DMS53 (cell line): ENCODE measurements at regions not wholly inside any gene's neighbourhood (a gene's known extent, or its start where the extent isn't known, plus 50 kb on each side); places are given as distances from the start of the nearest gene placed in this dataset.
A peak's percentile ranks its signal among the peaks of the same experiment; 100 is the strongest.
"Not testable (repeated sequence)": the region's sequence is repeated elsewhere in the genome, so short reads cannot be mapped to it uniquely, and the experiment has no call there.

Source experiments
- DNase-seq: peaks from one replicate; lab custom pipeline; 2025; lab: John Stamatoyannopoulos, UW

DNA sequence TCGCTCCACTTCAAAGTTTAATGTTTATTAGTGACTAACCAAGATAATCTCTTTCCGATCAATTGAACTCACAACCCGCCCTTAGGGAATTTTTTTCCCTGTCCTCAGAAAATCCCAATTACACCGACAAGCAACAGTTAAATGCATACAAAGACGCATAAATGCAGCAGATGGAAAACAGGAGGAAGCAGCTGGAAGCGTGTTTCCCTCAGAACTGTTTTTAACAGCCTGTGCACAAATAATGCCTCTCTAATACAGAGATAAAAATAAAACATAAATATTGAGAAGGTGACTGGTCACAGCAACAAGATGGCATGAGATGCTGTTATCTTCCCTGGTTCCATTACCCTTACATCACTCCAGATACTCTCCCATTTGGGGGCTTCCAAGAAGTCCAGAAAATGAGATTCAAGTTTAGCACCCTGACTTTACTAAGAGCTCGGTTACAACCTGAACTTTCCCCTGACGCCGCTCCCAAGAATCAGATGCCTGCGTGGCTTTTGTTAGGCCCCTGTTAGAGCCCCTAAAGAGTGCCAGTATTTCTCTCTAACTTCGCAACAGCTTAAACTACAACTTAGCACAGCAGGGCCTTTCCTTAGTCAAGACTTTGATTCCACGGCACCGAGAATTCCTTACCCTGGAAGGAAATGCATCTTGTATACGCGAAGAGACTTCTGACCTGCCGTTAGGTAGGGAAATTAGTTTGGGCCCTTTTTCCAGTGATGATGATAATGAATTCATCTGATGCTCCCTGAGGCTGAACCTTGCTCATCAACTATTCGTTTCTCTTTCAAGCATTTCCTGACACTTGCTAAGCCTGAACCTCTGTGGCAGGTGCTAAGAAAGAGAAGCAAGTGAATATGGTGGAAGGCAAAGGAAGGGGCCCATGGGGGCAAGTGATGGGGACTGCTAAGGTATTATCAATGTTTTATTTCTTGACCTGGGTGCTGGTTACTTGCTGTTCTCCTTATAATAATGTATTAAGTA, 137.7 kb upstream of the SMYD2 start:
- peak; percentile 22 for DNase-seq

DNA sequence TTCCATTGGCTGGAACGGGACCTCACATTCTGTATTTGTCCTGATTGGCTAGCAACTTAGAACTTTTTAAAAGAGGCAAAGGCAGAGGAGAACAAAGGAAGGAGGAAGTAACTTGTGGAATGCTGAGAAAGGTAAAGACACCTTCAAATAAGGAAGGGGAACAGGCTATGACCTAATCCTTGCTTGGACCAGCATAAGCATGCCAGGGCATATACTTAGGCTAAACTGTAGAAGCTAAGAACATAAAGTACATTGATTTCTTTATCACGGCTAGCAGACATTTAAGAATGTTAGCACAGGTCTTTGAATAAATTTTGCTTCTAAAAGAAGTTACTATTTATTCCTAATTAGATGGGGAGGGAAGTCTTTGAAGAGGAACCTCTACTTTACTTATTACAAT, 136.4 kb upstream of the SMYD2 start:
- DNase-seq: not testable (repeated sequence)

DNA sequence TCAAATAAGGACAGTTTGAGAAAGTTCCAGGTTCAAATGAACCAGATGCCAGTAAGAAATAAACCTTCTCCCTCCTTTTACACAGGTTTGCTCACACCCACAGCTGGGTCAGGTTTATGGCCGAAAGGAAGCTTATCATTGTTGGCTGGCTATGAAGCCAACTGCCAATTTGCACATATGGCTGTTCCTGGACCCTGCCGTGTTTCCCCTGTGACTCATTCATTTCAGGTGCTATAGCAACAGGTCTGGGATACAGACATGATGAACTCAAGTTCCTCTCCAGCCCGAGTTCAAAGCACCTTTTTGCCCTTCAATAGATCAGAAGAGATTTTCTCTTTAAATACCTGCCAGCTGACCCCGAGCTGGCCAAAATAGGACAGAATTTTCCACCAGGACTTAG, 134.4 kb upstream of the SMYD2 start:
- peak; percentile 94 for DNase-seq

DNA sequence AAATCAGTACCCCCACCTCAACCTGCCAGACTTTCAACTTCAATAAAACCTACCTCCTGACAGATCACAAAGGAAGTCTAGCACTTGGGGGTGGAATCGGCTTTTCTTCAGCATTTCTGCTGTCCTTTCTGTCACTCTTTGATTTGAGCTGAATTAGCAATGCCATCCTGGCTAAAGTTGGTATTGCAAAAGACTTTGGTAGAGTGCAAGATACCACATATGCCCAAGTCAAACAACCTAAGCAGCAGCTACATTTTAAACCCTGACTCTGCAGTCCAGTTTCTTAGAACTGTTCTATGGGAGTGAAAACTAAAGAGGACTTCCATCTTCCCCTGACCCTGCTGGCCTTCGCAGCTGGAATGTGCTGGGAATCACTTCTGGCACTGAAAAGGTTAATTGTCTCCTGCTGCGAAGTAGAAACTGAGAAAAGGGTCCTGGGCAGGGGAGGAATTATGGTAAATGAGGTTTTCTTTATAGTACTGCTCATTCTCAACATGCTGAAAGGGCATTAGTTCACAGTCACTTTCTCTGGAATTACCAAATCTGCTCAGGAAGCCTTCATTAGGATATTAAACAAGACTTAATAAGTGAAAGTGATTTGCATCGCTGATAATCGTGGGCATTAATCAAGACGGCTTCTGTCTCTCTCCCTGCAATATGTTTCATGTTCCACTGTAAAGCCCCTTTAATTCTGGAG, 126.2 kb upstream of the SMYD2 start:
- DNase-seq: no peak

DNA sequence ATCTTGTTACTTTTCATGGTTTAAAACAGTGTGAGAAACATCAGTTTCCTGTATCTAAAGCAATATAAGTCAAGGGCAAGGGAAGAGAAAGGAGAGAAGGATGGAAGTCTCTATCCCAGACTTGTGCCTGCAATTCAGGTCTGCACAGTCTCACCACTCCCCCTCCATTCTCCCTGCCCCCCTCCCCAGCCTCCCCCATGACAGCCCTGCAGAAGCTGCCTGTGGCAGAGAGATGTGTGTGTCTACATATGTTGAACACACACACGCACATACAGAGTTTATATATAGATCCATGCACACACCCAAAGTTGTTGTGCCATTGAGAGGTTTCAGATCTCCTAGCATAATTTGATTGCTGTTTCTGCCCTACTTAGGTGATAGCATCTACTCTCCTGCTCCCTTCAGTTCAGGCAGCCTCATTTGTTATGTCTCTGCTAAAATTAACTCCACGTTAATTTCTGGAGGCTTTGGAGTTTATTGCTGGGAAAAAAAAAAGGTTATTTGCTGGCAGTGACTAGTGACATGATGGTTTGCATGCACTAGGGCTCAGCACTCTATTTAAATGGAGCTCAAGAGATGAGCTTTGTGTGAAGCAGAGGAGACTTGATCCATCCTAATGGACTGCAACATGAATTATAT, 124.9 kb upstream of the SMYD2 start:
- DNase-seq: no peak

DNA sequence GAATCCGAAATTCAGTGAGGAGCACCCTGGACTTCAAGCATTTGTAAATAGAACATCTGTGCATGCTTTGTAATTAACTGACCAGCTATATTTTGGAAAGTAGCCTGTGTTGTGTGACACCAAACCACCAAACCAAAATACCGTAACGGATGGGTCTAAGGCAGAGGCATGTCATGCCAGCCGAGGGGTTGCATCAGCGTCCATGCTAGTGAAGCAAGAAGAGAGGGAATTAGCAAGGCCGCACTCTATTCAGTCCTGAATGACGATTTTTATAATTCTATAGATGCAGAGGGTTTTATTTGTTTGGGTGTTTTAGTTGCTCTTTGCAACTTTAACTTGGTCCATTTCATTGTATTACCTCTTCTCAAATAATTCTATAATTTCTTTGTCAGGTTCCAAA, 116.8 kb upstream of the SMYD2 start:
- no peak for DNase-seq

DNA sequence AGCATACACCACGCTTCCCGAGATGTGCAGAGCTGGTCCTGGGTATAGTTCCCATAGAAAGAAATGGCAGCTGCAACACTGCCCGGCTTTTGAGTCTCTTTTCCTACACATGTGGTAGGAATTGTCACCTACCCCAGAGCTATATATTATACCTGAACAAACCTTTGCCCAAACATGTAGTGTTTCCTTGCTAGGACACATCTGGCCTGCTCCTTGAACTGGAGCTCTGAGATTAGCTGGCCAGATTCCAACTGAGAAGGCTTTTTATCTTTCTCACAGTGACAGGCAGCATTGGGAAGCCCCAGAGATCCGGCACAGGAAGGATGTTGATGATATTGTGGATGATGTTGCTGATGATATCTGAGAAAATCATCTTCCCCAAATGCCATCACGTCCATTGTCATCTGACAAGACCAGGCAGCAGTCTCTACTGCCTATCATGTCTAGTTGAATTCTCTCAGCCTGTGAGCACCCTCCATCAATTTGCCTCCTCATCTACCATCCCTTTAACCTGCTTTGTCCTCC, 115.0 kb upstream of the SMYD2 start:
- DNase-seq: no peak

DNA sequence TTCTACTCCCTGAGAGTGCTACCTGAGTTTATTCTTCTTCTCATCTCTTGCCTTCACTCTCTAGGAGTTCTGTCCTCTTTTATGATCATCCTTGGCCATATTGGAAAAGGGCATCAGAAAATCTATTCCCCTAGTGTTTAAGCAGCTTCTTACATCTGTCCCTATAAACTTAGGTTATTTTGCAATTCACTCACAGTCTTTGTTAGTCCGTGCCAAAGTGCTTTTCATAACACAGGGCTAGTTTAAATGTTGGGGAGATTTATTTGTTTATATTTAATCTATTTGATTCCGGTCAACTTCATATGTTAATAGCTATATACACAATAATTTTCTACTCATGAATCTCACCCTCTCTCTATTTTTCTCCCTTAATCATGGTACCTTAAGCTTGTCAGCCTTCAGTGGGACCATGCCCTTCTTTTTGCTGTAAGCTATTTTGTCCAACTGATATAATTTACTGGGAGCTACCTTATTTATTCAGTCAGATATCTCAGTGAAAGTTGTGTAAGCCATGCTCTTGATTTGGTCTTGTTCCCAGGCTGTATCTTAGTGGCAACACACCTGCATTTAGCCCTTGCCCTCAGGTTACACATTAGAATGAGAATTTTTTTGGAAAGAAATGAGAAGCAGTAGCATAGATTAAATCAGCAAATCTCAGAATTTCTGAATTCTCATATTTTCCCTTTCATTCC, 106.3 kb upstream of the SMYD2 start:
- DNase-seq: no peak

DNA sequence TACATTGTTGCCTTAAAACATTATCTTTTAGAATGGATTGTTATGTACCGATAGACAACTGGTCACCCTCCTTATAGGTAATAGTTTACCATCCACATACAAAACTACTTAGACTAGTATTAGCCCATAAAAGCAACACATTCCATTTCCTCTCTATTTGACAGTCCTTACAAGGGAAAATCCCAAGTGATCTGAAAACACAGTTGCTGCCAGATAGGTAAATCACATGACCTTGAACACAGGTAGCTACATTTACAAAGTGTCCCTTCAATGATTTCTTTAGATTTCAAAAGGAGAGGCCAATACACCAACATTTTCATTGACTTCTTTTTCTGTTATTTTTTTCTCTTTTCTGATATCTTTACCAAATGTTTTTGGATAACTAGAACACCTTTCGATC, 102.9 kb upstream of the SMYD2 start:
- no peak for DNase-seq

DNA sequence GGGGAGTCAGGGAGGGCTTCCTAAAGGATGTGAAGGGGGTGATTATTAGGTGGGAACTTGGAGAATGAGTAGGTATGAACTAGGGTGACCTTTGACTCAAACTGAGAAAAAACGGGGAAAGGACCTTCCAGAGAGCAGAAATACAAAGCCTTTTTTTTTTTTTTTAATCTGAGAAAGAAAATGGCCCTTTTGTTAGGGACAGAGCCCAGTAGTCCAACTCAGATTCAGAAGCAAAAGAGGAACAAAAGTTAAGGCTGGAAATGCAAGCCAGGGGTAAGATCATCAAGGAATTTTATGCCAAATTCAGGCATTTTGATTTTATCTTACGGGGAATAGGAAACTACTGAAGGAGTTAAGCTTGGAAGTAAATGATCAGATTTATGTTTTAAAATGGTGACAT, 96.0 kb upstream of the SMYD2 start:
- DNase-seq: no peak

DNA sequence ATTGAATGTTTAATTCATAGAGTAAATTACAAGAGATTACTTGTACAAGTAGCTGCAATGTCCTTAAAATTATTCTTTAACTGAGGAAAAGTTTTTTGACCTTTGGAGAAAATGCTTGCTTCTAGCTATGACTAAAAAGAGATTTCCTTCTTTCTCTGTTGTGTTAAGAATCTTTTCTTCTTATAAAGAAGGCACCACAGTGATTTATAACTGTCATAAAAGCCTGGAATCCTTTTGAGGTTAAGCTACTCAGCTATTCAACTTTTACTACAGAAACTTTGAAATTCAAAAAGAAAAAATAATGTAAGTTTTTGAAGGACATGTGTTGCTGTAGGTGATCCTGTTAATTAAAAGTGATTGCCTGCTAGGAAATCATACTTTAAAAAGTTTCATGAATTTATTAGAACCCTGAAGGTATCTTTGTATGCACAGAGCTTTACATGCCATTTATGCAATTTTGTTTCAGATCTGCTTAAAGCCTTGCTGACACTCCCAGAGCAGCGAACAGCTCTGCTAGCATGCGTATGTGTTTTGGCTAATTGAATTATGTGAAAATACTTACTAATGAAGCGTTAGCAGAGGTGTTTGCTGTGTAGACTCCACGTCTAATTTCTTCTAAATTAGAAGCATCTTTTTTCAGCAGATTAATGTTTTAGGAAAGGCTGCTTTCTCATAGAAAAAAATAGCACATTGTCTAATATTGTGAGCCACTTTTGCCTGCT, 94.7 kb upstream of the SMYD2 start:
- DNase-seq: no peak

DNA sequence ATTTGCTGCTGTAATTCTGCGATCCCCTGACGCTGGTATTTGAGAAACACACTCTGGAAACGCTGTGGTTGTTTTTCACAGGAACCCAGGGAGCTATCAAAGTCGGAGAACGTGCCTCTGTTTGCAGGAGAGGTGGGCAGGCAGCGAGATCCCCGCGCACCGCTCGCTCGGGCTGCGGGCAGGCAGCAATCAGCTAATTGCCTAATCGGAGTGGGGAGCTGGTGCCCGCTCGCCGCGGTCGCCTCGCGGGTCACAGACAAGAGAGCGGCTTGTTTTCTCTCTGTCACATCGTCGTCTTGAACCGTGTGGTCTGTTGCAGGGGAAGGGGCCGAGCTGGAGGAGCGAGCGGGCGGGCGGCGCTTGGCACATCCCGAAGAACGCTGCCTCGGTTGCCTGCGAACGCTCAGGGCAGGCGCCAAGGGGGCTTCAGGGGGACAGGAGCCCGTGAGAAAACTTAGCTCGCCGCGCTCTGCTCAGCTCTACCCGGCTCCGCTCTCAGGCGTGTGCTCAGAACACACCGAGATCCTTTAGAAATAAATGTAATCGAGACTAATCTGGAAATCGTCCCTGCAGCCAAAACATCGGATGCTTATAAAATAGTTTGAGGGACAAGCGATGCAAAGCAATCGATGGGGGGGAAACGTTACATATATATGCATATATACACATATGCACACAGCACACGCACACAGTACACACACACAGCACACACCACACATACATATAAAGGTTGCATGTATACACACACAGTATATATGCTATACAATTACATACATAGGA, 93.6 kb upstream of the SMYD2 start:
- peak; percentile 38 for DNase-seq

DNA sequence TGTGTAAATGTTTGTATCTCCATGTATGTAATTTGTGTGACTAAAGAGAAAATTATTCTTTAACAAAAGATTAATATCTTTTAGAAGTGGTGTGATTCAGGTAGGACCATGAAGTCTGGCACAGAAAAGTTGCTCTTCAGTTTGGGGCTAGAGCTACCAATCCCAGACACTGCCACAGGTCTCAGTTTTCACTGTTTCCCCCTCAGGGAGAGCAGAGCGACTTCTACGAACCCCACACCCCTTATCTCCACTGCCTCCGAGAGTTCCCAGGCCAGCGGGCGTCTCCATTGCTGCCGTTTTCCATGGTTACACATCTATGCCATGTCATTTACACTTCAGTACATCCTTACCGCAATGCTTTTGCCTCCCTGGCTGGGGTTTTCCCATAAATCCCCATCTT, 93.0 kb upstream of the SMYD2 start:
- no peak for DNase-seq

DNA sequence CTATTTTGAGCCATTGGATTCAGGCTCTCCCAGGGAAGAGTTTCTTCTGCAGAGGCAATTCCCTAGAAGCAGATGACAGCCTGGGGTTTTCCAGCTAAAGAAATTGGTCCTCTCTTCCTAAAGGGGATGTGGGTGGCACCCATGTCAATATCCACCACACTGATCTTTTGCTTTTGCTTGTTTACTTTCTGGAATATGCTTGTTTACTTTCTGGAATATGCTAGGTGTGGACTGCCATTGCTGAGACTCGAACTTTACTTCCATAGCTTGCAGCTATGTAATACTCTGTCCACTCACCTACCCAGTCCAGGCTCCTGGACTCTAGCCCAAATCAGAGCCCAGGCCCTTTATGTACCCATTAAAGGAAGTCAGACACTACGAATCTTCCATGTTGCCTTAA, 92.1 kb upstream of the SMYD2 start:
- no peak for DNase-seq

DNA sequence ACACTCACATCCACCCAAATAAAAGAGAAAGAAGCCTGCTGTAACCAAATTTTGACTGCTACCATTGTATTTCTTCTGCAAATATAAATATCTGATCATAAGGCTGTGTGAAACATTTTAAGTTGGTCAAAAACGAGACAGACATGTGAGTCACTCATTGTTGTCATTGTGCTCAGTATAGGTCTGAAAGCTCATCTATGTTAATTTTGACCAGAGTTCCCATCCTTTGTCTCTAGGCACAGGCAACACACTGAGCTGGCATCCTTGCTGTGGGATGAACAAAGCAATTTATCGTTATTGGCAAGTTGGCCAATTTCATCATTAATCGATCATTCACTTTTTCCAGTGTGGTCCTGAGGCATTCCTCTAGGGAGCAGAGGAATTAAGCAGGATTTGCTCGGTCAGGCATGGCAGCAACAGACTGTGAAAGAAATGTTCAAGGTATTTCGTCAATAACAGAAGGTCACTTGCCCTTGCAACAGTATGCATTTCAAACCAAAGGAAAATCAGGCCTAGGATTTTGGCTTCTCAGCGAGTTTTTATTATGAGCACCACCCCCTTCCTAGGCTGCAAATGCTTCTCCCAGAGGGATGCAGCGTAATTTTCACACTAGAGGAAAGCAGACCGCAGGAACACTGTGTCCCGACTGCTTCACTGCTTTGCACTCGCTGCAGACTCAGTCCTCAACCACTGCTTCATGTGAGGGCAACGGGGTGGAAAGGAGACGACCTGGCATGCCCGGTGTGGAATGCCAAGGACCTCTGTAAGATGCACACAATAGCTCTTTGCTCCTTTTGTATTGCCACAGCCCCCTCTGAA, 87.9 kb upstream of the SMYD2 start:
- no peak for DNase-seq

DNA sequence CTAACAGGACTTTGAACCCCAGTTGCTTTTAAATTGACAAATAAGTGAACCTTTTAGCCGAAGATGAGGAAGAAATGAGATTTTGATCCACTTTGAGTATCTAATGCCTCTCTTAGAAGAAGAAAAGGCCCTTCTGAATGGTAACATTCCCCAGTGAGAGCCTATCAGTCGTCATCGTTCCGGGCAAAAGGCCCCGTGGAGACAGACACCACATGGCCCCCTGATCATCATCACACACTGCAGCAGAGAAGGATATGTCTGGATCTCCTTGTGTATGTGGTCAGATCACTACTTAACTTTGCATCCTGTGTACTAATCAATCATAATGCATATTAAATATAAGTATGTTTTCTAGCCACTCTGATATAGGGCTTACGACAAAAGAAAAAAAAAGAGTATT, 87.3 kb upstream of the SMYD2 start:
- no peak for DNase-seq

DNA sequence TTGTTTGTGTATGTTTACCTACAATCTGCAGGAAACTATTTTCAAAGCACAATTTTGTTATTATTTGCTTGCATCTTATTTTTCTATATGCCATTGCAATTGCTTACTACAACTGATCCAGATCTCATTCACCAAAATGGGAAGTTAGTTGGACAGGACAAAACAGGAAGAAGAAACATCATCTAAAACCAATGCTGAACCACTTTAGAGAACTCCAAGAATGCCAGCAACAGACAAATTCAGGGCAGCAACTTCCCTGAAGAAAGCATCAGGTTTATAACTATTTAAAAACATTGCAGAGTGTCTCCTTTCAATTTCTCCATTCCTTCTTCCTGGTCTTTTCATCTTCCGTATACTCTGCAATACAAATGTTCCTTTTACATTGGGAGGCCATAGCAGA, 82.4 kb upstream of the SMYD2 start:
- no peak for DNase-seq

DNA sequence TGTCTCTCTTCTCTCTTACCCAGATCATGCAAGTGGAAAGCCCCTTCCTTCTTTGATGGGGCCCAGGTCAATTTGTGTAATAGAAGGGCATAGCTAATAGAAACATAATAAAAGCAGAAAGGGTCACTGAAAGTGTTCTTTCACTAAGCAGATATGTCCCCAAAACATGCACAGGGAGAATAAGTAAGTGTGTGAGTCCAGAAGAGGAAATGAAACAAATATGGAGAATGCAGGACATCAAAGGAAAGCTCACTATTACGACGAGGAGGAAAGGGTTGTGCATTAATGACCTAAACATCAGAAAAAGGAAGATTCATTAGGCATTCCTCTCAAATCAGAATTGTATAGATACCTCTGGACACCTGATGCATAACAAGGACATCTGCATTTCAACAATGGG, 81.4 kb upstream of the SMYD2 start:
- DNase-seq: no peak

DNA sequence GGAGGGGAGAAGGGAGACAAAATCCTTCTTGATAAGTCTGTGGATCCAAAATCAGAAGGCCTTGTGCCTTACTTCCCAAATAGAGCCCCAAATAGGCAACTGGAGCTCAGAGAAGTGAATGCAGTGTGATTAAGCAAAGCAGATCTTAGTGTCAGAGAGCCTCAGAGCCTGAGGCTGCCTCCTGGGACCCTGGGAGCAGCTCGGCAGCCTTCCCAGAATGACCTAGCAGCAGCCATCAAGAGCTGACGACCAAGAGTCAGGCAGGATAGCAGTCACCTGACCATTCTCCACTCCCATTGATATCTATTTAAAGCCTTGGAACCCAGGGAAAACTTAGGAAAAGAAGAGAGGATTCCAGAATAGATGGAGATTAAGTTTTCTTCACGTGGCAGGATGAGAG, 78.0 kb upstream of the SMYD2 start:
- DNase-seq: no peak

DNA sequence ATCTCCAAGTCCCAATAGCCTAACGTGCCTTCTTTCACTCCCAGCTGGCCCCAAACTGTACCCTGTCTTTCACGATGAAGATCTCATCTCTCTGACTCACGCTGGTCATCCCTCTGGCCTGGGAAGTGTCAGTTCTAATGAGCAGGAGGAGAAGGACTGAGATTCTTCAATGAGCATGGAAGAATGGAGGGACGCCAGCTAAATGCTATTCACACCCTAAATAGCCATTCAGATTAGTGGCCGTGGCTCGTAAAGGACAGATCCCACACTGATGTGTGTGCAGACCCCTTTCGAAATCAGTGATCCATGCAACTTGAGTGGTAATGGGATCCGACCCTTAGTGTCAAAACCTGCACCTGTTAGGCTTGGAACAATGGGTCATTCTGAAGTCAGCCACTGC, 75.9 kb upstream of the SMYD2 start:
- DNase-seq: peak; percentile 83
